Muscle of arm (tissue), 1 donor: ENCODE measurements at regions not wholly inside any gene's neighbourhood (a gene's known extent, or its start where the extent isn't known, plus 50 kb on each side); places are given as distances from the start of the nearest gene placed in this dataset.
"Not testable (repeated sequence)": the region's sequence is repeated elsewhere in the genome, so short reads cannot be mapped to it uniquely, and the experiment has no call there.

Experiments used
- DNase-seq: peaks from one replicate; pipeline ENCODE4 v3.0.0-alpha.2; 2013

- no peak for DNase-seq
Measured at GRCh38 chr7:142568435-142569097, 180.7 kb upstream of the PRSS1 start.

DNA sequence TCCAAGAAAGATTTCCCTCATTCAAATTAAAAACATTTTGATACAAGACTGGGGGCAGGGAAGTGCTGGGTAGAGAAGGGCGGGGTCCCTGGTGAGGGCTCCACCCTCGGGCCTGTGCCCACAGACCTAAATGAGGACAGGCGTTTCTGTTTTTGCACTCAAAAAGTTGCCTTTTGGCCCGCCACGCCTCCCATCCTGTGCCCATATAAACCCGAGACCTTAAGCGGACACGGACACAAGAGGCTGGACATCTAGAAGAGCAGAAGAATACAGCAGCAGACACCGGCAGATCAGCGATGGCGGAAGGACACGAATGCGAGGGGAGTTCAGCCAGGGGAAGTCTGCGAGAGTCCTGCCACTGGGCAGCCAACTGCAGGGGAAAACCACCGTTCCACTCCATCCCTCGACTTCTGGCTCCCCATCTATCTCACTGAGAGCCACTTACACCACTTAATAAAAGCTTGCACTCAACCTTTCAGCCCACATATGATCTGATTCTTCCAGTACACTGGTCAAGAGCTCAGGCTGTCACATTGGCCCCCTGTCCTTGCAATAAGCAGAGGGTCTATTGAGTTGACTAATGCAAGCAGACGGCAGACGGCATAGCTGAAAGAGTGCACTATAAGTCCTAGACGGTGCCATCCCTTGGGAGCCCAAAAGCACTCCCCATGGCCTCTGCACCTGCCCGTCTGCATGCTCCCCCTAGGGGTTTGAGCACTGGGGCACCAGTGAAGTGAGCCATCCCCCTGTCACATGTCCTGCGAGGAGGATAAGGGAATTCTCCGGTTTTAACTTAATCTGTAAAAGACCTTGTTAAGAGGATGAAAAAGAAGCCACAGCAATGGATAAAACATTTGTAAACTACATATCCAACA lies 181.8 kb upstream of the PRSS1 start:
- no peak for DNase-seq

GRCh38 chr7:142566271-142566670 lies 183.0 kb upstream of the PRSS1 start:
- DNase-seq: no peak

DNA sequence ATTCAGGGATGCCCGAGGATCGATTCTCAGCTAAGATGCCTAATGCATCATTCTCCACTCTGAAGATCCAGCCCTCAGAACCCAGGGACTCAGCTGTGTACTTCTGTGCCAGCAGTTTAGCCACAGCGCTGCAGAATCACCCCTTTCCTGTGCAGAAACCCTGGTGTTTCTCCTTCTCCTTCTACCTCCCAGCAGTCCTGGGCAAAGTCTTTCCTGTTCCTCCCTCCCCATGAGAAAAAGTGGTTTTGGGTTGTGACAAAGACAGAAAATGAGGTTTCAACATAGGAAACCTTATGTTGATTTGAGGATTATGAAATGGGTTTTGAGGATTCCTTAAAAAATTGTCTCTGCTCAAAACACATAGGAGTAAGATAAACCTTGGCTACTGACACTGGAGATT lies 185.1 kb upstream of the PRSS1 start:
- not testable (repeated sequence) for DNase-seq

DNA sequence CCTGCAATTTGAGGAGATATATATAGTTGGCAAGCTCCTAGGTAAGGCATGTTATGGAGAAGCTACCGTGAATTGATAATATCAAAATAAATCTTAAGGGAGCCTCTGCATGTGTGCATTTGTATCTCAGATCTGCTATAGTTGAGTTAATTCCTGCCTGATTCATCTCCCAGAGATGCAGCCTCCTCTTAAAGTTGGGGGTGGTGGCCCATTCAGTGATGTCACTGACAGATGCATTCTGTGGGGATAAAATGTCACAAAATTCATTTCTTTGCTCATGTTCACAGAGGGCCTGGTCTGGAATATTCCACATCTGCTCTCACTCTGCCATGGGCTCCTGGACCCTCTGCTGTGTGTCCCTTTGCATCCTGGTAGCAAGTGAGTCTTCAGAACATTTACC lies 185.8 kb upstream of the PRSS1 start:
- DNase-seq: no peak

DNA sequence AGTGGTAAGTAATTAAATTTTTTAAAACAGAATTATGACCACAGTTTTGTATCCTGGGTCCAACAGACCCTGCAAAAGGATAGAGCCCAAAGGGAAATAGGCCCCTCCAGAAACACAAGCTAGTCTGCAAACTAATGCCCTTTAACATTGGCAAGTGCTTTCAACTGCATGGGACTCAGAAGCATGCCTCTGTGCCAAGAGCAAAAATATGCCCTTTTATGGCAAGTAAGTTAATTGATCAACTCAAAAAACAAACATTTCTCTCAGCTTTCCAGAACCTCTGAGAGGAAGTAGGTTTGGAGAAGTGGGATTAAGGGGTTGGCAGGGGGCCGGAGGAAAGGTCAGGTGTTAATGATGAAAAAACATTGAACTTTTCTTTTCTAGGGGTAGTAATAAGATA lies 186.6 kb upstream of the PRSS1 start:
- no peak for DNase-seq

DNA sequence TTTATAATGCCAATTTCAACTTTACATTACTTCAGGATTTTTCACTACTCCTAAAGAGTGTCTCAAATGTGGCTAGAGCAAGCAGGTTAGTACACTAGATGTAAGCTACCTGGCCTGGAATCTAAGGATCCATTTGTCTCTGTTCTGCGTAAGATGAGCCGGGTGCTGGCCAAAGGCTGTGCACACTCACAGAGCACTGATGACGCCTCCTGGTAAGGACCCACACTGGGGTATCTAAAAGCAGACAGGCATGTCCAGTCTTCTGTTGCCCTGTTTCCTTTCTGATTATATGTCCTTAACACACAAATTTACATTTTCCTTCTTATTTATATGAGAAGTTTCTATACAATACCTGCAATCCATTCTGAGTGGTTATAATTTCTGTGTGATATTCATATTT lies 187.9 kb upstream of the PRSS1 start:
- DNase-seq: not testable (repeated sequence)

GRCh38 chr7:142560770-142561169 lies 188.5 kb upstream of the PRSS1 start:
- not testable (repeated sequence) for DNase-seq

GRCh38 chr7:142560166-142560565 lies 189.1 kb upstream of the PRSS1 start:
- DNase-seq: no peak

DNA sequence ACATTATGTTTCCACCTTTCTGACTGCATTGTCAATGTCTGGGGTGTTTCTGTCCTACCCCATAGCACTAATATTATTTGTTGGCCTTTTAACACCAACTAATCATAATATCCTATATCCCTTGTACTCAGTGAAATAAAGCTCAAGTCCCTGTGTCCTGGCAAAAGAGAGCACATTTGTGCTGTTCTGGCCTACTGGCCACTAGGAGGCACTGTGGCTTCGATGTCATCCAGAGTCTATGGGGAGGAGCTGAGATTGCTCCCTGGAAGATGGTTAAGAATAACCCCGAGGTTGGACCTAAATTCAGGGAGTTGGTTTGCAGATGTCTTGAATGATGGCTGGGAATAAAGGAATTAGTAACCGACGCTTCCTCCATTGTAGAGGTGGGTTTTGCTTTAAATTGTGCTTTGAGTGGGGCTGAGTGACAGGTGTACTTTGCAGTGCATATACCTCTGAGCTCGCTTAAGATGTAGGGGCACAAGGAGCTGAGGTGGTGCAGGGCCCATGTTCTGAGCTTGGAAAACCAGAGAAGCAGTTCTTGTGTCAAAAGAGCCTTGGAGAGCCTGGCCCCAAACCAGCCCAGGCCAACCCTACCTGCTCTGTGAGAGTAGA lies 191.2 kb upstream of the PRSS1 start:
- no peak for DNase-seq

- DNase-seq: no peak
Measured at GRCh38 chr7:142556740-142557139, 192.5 kb upstream of the PRSS1 start.

GRCh38 chr7:142554560-142555532 lies 194.4 kb upstream of the PRSS1 start:
- no peak for DNase-seq

GRCh38 chr7:142553216-142553615 lies 196.1 kb upstream of the PRSS1 start:
- no peak for DNase-seq

- no peak for DNase-seq
Measured at GRCh38 chr7:142548978-142549377, 200.3 kb upstream of the PRSS1 start.

DNA sequence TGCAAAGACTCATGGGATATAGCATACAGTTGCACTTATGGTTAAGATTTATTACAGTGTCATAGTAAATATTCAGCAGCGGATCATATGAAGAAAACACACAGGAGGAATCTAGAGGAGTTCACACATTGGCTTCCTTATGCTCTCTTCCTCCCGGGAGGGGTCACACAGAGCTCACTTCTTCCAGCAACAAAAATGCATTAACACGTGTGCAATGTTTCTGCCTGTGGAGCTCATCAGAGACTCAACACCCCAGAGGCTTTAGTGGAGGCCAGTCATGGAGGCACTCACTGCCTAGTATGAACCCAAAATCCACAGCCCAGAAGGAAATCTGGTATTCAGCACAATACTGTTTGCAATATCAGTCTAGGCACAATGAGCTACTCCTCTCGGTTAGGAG lies 202.8 kb upstream of the PRSS1 start:
- no peak for DNase-seq

DNA sequence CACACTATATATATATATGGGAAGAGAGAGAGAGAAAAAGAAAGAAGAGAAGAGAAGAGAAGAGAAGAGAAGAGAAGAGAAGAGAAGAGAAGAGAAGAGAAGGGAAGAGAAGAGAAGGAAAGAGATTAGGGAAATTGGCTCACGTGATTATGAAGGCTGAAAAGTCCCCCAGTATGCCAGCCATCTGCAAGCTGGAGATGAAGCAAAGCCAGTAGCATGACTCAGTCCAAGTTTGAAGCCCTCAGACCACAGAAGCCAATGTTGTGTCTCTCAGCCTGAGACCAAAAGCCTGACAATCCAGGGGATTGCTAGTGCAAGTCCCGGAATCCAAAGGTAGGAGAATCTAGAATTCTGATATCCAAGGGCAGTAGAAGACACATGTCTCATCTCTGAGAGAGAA lies 206.3 kb upstream of the PRSS1 start:
- no peak for DNase-seq

GRCh38 chr7:142542105-142542504 lies 207.2 kb upstream of the PRSS1 start:
- DNase-seq: no peak

DNA sequence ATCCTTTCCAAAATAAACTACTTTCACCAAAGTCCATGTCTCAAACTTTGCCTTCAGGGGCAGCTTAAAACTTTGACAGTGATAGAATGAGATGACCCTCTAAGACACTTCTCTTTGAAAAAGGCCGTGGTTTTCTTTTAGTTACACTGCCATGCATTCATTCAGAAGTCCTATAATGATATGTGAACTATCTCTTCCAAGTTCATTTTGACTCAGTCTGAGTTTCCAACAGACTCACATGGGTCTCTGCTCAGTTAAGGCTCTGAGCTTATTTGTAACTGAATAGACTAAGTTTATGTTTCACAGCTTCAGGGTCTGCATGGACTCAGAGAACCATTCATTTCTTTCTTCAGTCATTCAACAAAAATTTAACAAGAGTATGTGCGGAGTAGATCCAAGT lies 208.9 kb upstream of the PRSS1 start:
- DNase-seq: no peak

GRCh38 chr7:142539901-142540300 lies 209.4 kb upstream of the PRSS1 start:
- no peak for DNase-seq

GRCh38 chr7:142537760-142538159 lies 211.5 kb upstream of the PRSS1 start:
- DNase-seq: no peak

- DNase-seq: peak; percentile 18
Measured at GRCh38 chr7:142535123-142535779, 214.0 kb upstream of the PRSS1 start.
